Keratinocyte (primary cell): ENCODE measurements at regions not wholly inside any gene's neighbourhood (a gene's known extent, or its start where the extent isn't known, plus 50 kb on each side); places are given as distances from the start of the nearest gene placed in this dataset.

Experiments
- DNase-seq: peaks from one replicate; pipeline ENCODE4 v3.0.0-alpha.2; 2011; ENCODE audit warnings: low read depth, missing footprints, low spot score
- FAIRE-seq: peaks from 2 replicates; lab custom pipeline; 2011; peaks lifted over from hg19 to GRCh38; lab: Jason Lieb, UNC
- H2AFZ ChIP-seq: 2 replicates; pipeline ENCODE4 v1.6.0; 2012; ENCODE audit warnings: low read length, control low read depth, inconsistent platforms; ENCODE audit not compliant: control insufficient read depth
- H3K27ac ChIP-seq: 2 replicates; pipeline ENCODE4 v1.5.1; 2011; ENCODE audit warnings: low read length; ENCODE audit not compliant: control insufficient read depth, insufficient read depth
- H3K27me3 ChIP-seq: 3 replicates; pipeline ENCODE4 v1.6.0; 2011; ENCODE audit warnings: low read length; ENCODE audit not compliant: control insufficient read depth, insufficient read depth; ENCODE audit errors: extremely low read depth
- H3K36me3 ChIP-seq, 2 experiments: 2 replicates in 1 of 2; 3 replicates in 1 of 2; pipeline ENCODE4 v1.5.1; 2011; ENCODE audit warnings: low read length in 2 of 2, mild to moderate bottlenecking in 1 of 2; ENCODE audit not compliant: control insufficient read depth in 2 of 2, insufficient read depth in 2 of 2; ENCODE audit errors: extremely low read depth in 1 of 2
- H3K4me1 ChIP-seq: 3 replicates; pipeline ENCODE4 v1.5.1; 2011; ENCODE audit warnings: low read length; ENCODE audit not compliant: control insufficient read depth, insufficient read depth; ENCODE audit errors: extremely low read depth
- H3K4me2 ChIP-seq: 3 replicates; pipeline ENCODE4 v1.6.0; 2011; ENCODE audit warnings: low read depth, low read length; ENCODE audit not compliant: control insufficient read depth, insufficient read depth; ENCODE audit errors: extremely low read depth
- H3K4me3 ChIP-seq, 3 experiments: fragments of 200-600 bp in 1 of 3; sonication (generic) in 1 of 3; 2 replicates in 2 of 3; 3 replicates in 1 of 3; pipeline ENCODE4 v1.5.1; 2011 to 2016; ENCODE audit warnings: low read length in 3 of 3, mild to moderate bottlenecking in 3 of 3, control low read depth in 2 of 3, inconsistent platforms in 1 of 3, low read depth in 1 of 3, mixed read lengths in 1 of 3, mixed run types in 1 of 3, moderate library complexity in 1 of 3; ENCODE audit not compliant: control insufficient read depth in 2 of 3, insufficient read depth in 2 of 3; ENCODE audit errors: extremely low read depth in 1 of 3
- H3K79me2 ChIP-seq: 2 replicates; pipeline ENCODE4 v1.6.0; 2012; ENCODE audit warnings: low read length; ENCODE audit not compliant: control insufficient read depth, insufficient read depth
- H3K9ac ChIP-seq: 3 replicates; pipeline ENCODE4 v1.6.0; 2011; ENCODE audit warnings: low read length; ENCODE audit not compliant: control insufficient read depth, insufficient read depth; ENCODE audit errors: extremely low read depth
- H3K9me1 ChIP-seq: 3 replicates; pipeline ENCODE4 v1.6.0; 2011; ENCODE audit warnings: low read length; ENCODE audit not compliant: control insufficient read depth, insufficient read depth; ENCODE audit errors: extremely low read depth
- H3K9me3 ChIP-seq: 2 replicates; pipeline ENCODE4 v1.5.1; 2012; ENCODE audit warnings: low read depth, low read length; ENCODE audit not compliant: control insufficient read depth
- H4K20me1 ChIP-seq: 3 replicates; pipeline ENCODE4 v1.6.0; 2011; ENCODE audit warnings: low read length; ENCODE audit not compliant: control insufficient read depth, insufficient read depth; ENCODE audit errors: extremely low read depth
- EZH2 ChIP-seq: IDR thresholded peaks from one replicate; pipeline ENCODE4 v1.6.1; 2012; ENCODE audit warnings: inconsistent platforms, mild to moderate bottlenecking, low read length, moderate library complexity
- dilution Hi-C: fragments of 300-500 bp; cut with MboI; formaldehyde crosslinking; loops from one replicate; pipeline ENCODE4 v1.7.0; 2020; ENCODE audit warnings: low sequenced_read_pairs; ENCODE audit not compliant: extremely low pct_ligation_motif_present
- TF ChIP-seq, protein P1 (sequence below), 3 experiments: IDR thresholded peaks in 1 of 3; conservative IDR thresholded peaks in 1 of 3; optimal IDR thresholded peaks in 1 of 3; 2 replicates in 2 of 3; 3 replicates in 1 of 3; pipeline versions ENCODE3 to v1.5.1; 2011; ENCODE audit warnings: low read length in 3 of 3, mild to moderate bottlenecking in 3 of 3, moderate library complexity in 2 of 3, control low read depth in 1 of 3, inconsistent platforms in 1 of 3; ENCODE audit not compliant: insufficient read depth in 2 of 3; ENCODE audit errors: extremely low read depth in 1 of 3

DNA sequence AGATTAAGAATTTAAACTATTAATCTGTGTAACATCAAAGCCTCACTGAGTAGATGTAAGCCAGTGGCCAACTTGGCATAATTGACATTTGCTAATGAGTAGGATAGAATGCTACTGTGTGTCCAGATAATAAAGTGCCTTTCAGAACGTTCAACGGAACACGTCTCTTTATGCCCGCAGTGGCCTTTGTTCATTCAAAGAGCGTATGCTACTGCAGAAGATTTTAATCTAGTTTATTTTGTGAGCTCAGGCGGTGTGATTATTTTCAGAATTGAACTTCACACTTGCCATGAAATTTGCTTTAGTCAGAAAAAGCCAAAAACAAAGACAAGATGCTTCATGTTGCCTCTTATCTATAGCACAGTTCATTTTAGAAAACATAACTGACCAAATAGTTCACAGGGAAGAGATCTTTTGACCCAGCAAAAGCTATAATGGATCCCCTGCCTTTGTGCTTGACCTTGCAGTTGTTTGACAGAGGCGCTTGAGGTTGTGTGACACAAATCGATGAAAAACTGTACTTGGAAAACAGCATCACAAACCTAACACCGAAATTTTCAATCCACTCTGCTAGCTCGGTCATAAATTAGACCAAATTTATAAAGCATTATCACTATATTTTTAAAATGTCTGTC, 530.9 kb upstream of the TYRP1 start:
- TF ChIP-seq, protein P1, sequence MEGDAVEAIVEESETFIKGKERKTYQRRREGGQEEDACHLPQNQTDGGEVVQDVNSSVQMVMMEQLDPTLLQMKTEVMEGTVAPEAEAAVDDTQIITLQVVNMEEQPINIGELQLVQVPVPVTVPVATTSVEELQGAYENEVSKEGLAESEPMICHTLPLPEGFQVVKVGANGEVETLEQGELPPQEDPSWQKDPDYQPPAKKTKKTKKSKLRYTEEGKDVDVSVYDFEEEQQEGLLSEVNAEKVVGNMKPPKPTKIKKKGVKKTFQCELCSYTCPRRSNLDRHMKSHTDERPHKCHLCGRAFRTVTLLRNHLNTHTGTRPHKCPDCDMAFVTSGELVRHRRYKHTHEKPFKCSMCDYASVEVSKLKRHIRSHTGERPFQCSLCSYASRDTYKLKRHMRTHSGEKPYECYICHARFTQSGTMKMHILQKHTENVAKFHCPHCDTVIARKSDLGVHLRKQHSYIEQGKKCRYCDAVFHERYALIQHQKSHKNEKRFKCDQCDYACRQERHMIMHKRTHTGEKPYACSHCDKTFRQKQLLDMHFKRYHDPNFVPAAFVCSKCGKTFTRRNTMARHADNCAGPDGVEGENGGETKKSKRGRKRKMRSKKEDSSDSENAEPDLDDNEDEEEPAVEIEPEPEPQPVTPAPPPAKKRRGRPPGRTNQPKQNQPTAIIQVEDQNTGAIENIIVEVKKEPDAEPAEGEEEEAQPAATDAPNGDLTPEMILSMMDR (optimal IDR thresholded peaks at IDR 0.05 in 1 of 3, IDR thresholded peaks at IDR 0.05 in 1 of 3, conservative IDR thresholded peaks at IDR 0.05 in 1 of 3; ENCODE audit: extremely low read depth in 1 of 3, insufficient read depth in 2 of 3, low read length in 3 of 3) = no peak
- TF ChIP-seq EZH2 = no peak
- no peak overlapping the region for H3K9ac ChIP-seq
- no peak overlapping the region for H2AFZ ChIP-seq
- H4K20me1 ChIP-seq = no peaks in the 10 kb centered on the region
- H3K4me3 ChIP-seq = no peak overlapping the region
- FAIRE-seq (no peak), DNase-seq (no peak)
- dilution Hi-C loops = no loop called here
- no peaks in the 10 kb centered on the region for H3K79me2 ChIP-seq
- no peaks in the 10 kb centered on the region for H3K36me3 ChIP-seq
- no peaks in the 10 kb centered on the region for H3K9me1 ChIP-seq
- H3K27me3 ChIP-seq = no peaks in the 10 kb centered on the region
- no peaks in the 10 kb centered on the region for H3K9me3 ChIP-seq
- no peaks in the 10 kb centered on the region for H3K4me1 ChIP-seq
- no peak overlapping the region for H3K4me2 ChIP-seq
- no peak overlapping the region for H3K27ac ChIP-seq

DNA sequence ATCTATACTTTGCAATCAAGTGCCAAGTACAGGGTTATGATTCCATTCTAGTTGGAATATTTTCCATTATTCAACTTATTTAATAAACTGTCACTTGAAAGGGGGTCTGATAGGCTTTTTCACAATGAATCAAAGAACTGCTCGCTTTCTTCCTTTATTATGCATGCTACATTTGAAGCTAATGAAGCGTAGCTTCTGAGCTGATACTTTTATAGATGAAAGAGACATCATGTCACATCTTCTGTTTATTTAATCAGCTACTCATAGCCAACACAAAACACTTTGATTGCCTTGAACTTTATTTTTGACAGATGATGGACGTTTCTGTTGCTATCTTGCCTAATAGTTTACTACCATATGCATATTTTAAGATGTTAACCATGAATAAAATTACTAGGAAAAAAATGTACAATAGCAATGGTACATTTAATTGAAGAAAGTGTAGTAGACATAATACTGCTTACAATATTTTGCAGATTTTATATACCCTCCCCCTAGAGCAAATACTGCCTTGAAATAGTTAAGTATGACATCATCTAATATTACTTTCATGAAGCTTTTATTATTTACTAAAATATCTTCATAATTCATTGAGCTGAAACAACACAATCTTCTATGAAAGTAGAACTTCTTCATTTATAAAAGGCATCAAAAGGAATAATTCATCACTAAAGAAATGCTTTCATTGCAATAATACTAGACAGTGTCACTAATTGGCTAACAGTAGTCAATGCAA, 529.3 kb upstream of the TYRP1 start:
- TF ChIP-seq EZH2 = no peak
- TF ChIP-seq, protein P1 (optimal IDR thresholded peaks at IDR 0.05 in 1 of 3, IDR thresholded peaks at IDR 0.05 in 1 of 3, conservative IDR thresholded peaks at IDR 0.05 in 1 of 3; ENCODE audit: extremely low read depth in 1 of 3, insufficient read depth in 2 of 3, low read length in 3 of 3) = no peak
- Histone ChIP-seq H3K4me2 (no peak overlapping the region), H3K36me3 (no peaks in the 10 kb centered on the region), H4K20me1 (no peaks in the 10 kb centered on the region), H2AFZ (no peak overlapping the region), H3K79me2 (no peaks in the 10 kb centered on the region), H3K9ac (no peak overlapping the region), H3K9me3 (no peaks in the 10 kb centered on the region), H3K4me1 (no peaks in the 10 kb centered on the region), H3K27me3 (no peaks in the 10 kb centered on the region), H3K27ac (no peak overlapping the region), H3K4me3 (no peak overlapping the region), H3K9me1 (no peaks in the 10 kb centered on the region)
- dilution Hi-C loops = no loop called here
- FAIRE-seq (no peak), DNase-seq (no peak)
